NB4 (cell line): ENCODE measurements at regions not wholly inside any gene's neighbourhood (a gene's known extent, or its start where the extent isn't known, plus 50 kb on each side); places are given as distances from the start of the nearest gene placed in this dataset.

Experiments
- POLR2A ChIP-seq: IDR thresholded peaks from 2 replicates; pipeline ENCODE4 v1.6.1; 2011; ENCODE audit warnings: mild to moderate bottlenecking; ENCODE audit not compliant: insufficient read length; ENCODE audit errors: extremely low read depth
- TF ChIP-seq, protein P1 (sequence below): IDR thresholded peaks from one replicate; pipeline ENCODE4 v1.5.1; 2012; ENCODE audit warnings: low read depth, low read length

DNA sequence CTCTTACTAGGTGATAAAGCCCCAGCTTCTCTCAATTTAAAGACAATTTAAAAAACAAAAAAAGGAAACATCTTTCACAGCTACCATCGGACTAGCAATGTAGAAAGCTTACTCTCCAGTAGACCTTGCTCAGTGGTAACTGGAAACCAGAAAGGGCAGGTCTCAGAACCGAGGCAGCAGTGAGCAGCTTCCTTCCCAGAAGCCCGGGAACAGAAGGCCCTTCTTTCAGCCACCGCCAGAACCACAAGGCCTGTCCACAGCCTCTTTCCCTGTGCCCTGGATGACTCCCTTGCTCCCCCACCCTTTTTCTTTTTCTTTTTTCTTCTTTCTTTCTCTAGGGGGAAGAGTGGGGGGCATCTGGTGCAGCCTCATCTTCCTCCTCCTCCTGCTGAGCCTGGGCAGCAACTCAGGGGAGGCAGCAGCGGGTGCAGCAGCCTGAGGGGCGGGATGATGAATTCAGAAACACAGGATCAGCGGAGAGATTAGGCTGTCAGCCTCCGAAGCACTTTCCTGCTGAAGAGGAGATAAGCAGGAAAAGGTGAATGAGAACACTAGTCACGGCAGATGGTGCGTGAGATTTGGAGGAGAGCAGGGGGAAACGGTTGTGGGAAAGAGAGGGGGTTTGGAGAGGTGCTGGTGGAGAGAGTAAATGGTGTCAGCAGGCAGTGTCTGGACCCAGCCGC, 158.5 kb downstream of the ID4 start:
- TF ChIP-seq, protein P1, sequence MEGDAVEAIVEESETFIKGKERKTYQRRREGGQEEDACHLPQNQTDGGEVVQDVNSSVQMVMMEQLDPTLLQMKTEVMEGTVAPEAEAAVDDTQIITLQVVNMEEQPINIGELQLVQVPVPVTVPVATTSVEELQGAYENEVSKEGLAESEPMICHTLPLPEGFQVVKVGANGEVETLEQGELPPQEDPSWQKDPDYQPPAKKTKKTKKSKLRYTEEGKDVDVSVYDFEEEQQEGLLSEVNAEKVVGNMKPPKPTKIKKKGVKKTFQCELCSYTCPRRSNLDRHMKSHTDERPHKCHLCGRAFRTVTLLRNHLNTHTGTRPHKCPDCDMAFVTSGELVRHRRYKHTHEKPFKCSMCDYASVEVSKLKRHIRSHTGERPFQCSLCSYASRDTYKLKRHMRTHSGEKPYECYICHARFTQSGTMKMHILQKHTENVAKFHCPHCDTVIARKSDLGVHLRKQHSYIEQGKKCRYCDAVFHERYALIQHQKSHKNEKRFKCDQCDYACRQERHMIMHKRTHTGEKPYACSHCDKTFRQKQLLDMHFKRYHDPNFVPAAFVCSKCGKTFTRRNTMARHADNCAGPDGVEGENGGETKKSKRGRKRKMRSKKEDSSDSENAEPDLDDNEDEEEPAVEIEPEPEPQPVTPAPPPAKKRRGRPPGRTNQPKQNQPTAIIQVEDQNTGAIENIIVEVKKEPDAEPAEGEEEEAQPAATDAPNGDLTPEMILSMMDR, result no peak
- TF ChIP-seq POLR2A, result no peak
